Endothelial cell of umbilical vein (primary cell): ENCODE measurements at regions not wholly inside any gene's neighbourhood (a gene's known extent, or its start where the extent isn't known, plus 50 kb on each side); places are given as distances from the start of the nearest gene placed in this dataset.

ENCODE experiments used
- BruUV-seq: library from RNA; stranded (reverse); fragments of 400-500 nt; replicated peaks from 2 replicates; lab custom pipeline; 2021; lab: Mats Ljungman, UMichigan
- CTCF ChIA-PET: fragments of 300-600, 350-600 bp; sonication (Branson Sonifier 250); formaldehyde crosslinking; loops from one replicate; lab custom pipeline; 2021; ENCODE audit warnings: antibody characterized with exemption, inconsistent platforms; lab: Charles Lee
- POLR2A ChIA-PET: fragments of 300-600, 350-600 bp; sonication (Branson Sonifier 250); formaldehyde crosslinking; loops from one replicate; lab custom pipeline; 2021; ENCODE audit warnings: antibody characterized with exemption, inconsistent platforms; lab: Charles Lee
- DNase-seq: peaks from one replicate; pipeline ENCODE4 v3.0.0-alpha.2; 2011; ENCODE audit warnings: low read depth, low spot score
- FAIRE-seq: peaks from 2 replicates; lab custom pipeline; 2011; peaks lifted over from hg19 to GRCh38; lab: Jason Lieb, UNC
- H2AFZ ChIP-seq: 2 replicates; pipeline ENCODE4 v1.6.0; 2012; ENCODE audit warnings: low read depth, low read length, control low read depth, inconsistent platforms
- H3K27ac ChIP-seq: 2 replicates; pipeline ENCODE4 v1.5.1; 2011; ENCODE audit warnings: low read depth, mild to moderate bottlenecking, control low read depth, low read length, moderate library complexity; ENCODE audit not compliant: insufficient read depth
- H3K27me3 ChIP-seq, 2 experiments: 2 replicates each; pipeline versions ENCODE4 v1.6.0 to v1.6.1; 2011; ENCODE audit warnings: low read length in 2 of 2, mixed read lengths in 1 of 2; ENCODE audit not compliant: control insufficient read depth in 2 of 2, insufficient read depth in 2 of 2
- H3K36me3 ChIP-seq, 2 experiments: 2 replicates in 1 of 2; 3 replicates in 1 of 2; pipeline ENCODE4 v1.5.1; 2011; ENCODE audit warnings: low read length in 2 of 2, mild to moderate bottlenecking in 1 of 2, moderate library complexity in 1 of 2; ENCODE audit not compliant: control insufficient read depth in 2 of 2, insufficient read depth in 2 of 2; ENCODE audit errors: extremely low read depth in 1 of 2
- H3K4me1 ChIP-seq: 3 replicates; pipeline ENCODE4 v1.5.1; 2011; ENCODE audit warnings: mild to moderate bottlenecking, low read length; ENCODE audit not compliant: control insufficient read depth, insufficient read depth; ENCODE audit errors: extremely low read depth
- H3K4me2 ChIP-seq: 2 replicates; pipeline ENCODE4 v1.6.1; 2011; ENCODE audit warnings: low read length, control low read depth, mixed read lengths; ENCODE audit not compliant: insufficient read depth
- H3K4me3 ChIP-seq, 3 experiments: fragments of 200-600 bp in 1 of 3; sonication (generic), shearing (Covaris generic) in 1 of 3; replicated peaks in 1 of 3; 2 replicates each; pipeline ENCODE4 v1.5.1; 2011 to 2016; ENCODE audit warnings: control low read depth in 3 of 3, low read length in 3 of 3, mild to moderate bottlenecking in 2 of 3, inconsistent platforms in 1 of 3, low read depth in 1 of 3, moderate library complexity in 1 of 3; ENCODE audit not compliant: insufficient read depth in 1 of 3
- H3K79me2 ChIP-seq: 2 replicates; pipeline ENCODE4 v1.6.0; 2012; ENCODE audit warnings: low read length, inconsistent platforms; ENCODE audit not compliant: control insufficient read depth, insufficient read depth
- H3K9ac ChIP-seq: replicated peaks from 2 replicates; pipeline ENCODE3; 2011; ENCODE audit warnings: low read length, control low read depth; ENCODE audit not compliant: insufficient read depth; ENCODE audit errors: extremely low read depth
- H3K9me1 ChIP-seq: replicated peaks from 3 replicates; pipeline ENCODE4 v1.6.0; 2011; ENCODE audit warnings: mild to moderate bottlenecking, low read length; ENCODE audit not compliant: control insufficient read depth, insufficient read depth; ENCODE audit errors: extremely low read depth
- H3K9me3 ChIP-seq: replicated peaks from 2 replicates; pipeline ENCODE4 v1.5.1; 2012; ENCODE audit warnings: low read length, inconsistent platforms; ENCODE audit not compliant: control insufficient read depth, insufficient read depth
- H4K20me1 ChIP-seq: replicated peaks from 2 replicates; pipeline ENCODE3; 2011; ENCODE audit warnings: mild to moderate bottlenecking, low read length; ENCODE audit not compliant: control insufficient read depth, insufficient read depth; ENCODE audit errors: extremely low read depth
- CTCF ChIP-seq, 2 donors: IDR thresholded peaks; 1 replicate in 1 of 2; 2 replicates in 1 of 2; pipeline ENCODE4 v1.5.1; 2011; ENCODE audit warnings: low read length in 2 of 2, mild to moderate bottlenecking in 2 of 2, moderate library complexity in 2 of 2, control low read depth in 1 of 2, inconsistent platforms in 1 of 2, low read depth in 1 of 2; ENCODE audit not compliant: insufficient read depth in 1 of 2; ENCODE audit errors: extremely low read depth in 1 of 2
- EZH2 ChIP-seq: IDR thresholded peaks from 2 replicates; pipeline ENCODE4 v1.6.1; 2012; ENCODE audit warnings: borderline replicate concordance, low read depth, mild to moderate bottlenecking, moderate library complexity, low read length, inconsistent platforms; ENCODE audit not compliant: severe bottlenecking
- FOS ChIP-seq: IDR thresholded peaks from 2 replicates; pipeline ENCODE4 v1.6.1; 2011; ENCODE audit warnings: mild to moderate bottlenecking, low read length, moderate library complexity, borderline replicate concordance; ENCODE audit not compliant: insufficient read depth
- GATA2 ChIP-seq: IDR thresholded peaks from 2 replicates; pipeline ENCODE4 v1.7.0; 2011; ENCODE audit warnings: low read depth, mild to moderate bottlenecking, moderate library complexity, mixed read lengths, low read length; ENCODE audit not compliant: insufficient read length, insufficient read depth
- JUN ChIP-seq: IDR thresholded peaks from 2 replicates; pipeline ENCODE4 v1.6.1; 2011; ENCODE audit warnings: borderline replicate concordance, low read depth; ENCODE audit not compliant: insufficient read length, insufficient read depth
- MAX ChIP-seq: IDR thresholded peaks from 2 replicates; pipeline ENCODE4 v1.6.1; 2011; ENCODE audit not compliant: insufficient read depth, insufficient read length
- MYC ChIP-seq: IDR thresholded peaks from one replicate; pipeline ENCODE4 v1.6.1; 2011; ENCODE audit warnings: mild to moderate bottlenecking, low read depth, low read length
- POLR2A ChIP-seq: IDR thresholded peaks from 2 replicates; pipeline ENCODE4 v1.6.1; 2012; ENCODE audit warnings: low read depth, mild to moderate bottlenecking, control low read depth, low read length
- POLR2AphosphoS5 ChIP-seq: IDR thresholded peaks from 2 replicates; pipeline ENCODE4 v1.6.1; 2012; ENCODE audit warnings: low read depth, mild to moderate bottlenecking, control low read depth, low read length, moderate library complexity; ENCODE audit not compliant: insufficient read depth
- dilution Hi-C: fragments of 300-500 bp; cut with MboI; formaldehyde crosslinking; loops from one replicate; pipeline ENCODE4 v1.15.0; 2019; ENCODE audit warnings: low sequenced_read_pairs; ENCODE audit not compliant: extremely low pct_ligation_motif_present
- intact Hi-C: fragments of 100-400 bp; cut with micrococcal nuclease; formaldehyde crosslinking; loops from one replicate; pipeline ENCODE4 v1.10.0; 2022

- H3K4me3 ChIP-seq: no peak overlapping the region
- BruUV-seq: no TSS peak
- intact Hi-C loops: no loop called here
- H3K9me3 ChIP-seq: no peaks in the 10 kb centered on the region
- H3K79me2 ChIP-seq: no peaks in the 10 kb centered on the region
- DNase-seq: no peak
- H3K9ac ChIP-seq: no peak overlapping the region
- ChIA-PET CTCF (no interaction called here), POLR2A (no interaction called here)
- no peaks in the 10 kb centered on the region for H3K4me1 ChIP-seq
- no peaks in the 10 kb centered on the region for H3K27me3 ChIP-seq
- H3K36me3 ChIP-seq: no peaks in the 10 kb centered on the region
- TF ChIP-seq FOS (no peak), CTCF (IDR thresholded peaks at IDR 0.05; ENCODE audit: extremely low read depth in 1 of 2, insufficient read depth in 1 of 2, low read depth in 1 of 2, low read length in 2 of 2) (no peak), JUN (no peak), MYC (no peak), POLR2A (no peak), GATA2 (no peak), MAX (no peak), EZH2 (no peak), POLR2AphosphoS5 (no peak)
- FAIRE-seq: no peak
- H3K4me2 ChIP-seq: no peak overlapping the region
- H3K27ac ChIP-seq: no peak overlapping the region
- H3K9me1 ChIP-seq: no peaks in the 10 kb centered on the region
- no peaks in the 10 kb centered on the region for H4K20me1 ChIP-seq
- H2AFZ ChIP-seq: no peak overlapping the region
- dilution Hi-C loops: no loop called here
These were observed 628.3 kb upstream of the REG3G start for GRCh38 chr2:78397198-78397597.
